Activated CD4-positive, alpha-beta T cell treated with anti-CD3 and anti-CD28 coated beads, Interleukin-2, amount 50 U/mL, for 24 hours (primary cell): ENCODE measurements at regions not wholly inside any gene's neighbourhood (a gene's known extent, or its start where the extent isn't known, plus 50 kb on each side); places are given as distances from the start of the nearest gene placed in this dataset.
"Not testable (repeated sequence)": the region's sequence is repeated elsewhere in the genome, so short reads cannot be mapped to it uniquely, and the experiment has no call there.

Experiments
- DNase-seq, 2 donors: peaks; one replicate each; pipeline ENCODE4 v3.0.0-alpha.2; 2020; ENCODE audit warnings: low read depth in 1 of 2, low spot score in 1 of 2

- no peak for DNase-seq
Measured at GRCh38 chr3:177356113-177356512, 158.8 kb upstream of the TBL1XR1 start.

GRCh38 chr3:177356952-177357351 is 159.7 kb upstream of the TBL1XR1 start:
- DNase-seq, result no peak

- DNase-seq, result peak in 1 of 2 donors; percentile 21
Measured at GRCh38 chr3:177357352-177358090, 160.2 kb upstream of the TBL1XR1 start.

GRCh38 chr3:177358091-177358976 is 161.1 kb upstream of the TBL1XR1 start:
- peak in 1 of 2 donors; percentile 54 for DNase-seq

- DNase-seq, result peak in 1 of 2 donors; percentile 39
Measured at GRCh38 chr3:177358977-177359592, 161.8 kb upstream of the TBL1XR1 start.

GRCh38 chr3:177359593-177360357 is 162.5 kb upstream of the TBL1XR1 start:
- DNase-seq, result peak; percentile 95 to 96

GRCh38 chr3:177361081-177361938 is 164.0 kb upstream of the TBL1XR1 start:
- DNase-seq, result peak in 1 of 2 donors; percentile 14

- no peak for DNase-seq
Measured at GRCh38 chr3:177362626-177363025, 165.3 kb upstream of the TBL1XR1 start.

- no peak for DNase-seq
Measured at GRCh38 chr3:177364236-177364635, 167.0 kb upstream of the TBL1XR1 start.

- DNase-seq, result not testable (repeated sequence)
Measured at GRCh38 chr3:177365294-177365693, 168.0 kb upstream of the TBL1XR1 start.

- no peak for DNase-seq
Measured at GRCh38 chr3:177367788-177368187, 170.5 kb upstream of the TBL1XR1 start.

- DNase-seq, result no peak
Measured at GRCh38 chr3:177370246-177370822, 173.1 kb upstream of the TBL1XR1 start.

- DNase-seq, result no peak
Measured at GRCh38 chr3:177371146-177371545, 173.9 kb upstream of the TBL1XR1 start.

GRCh38 chr3:177371888-177372287 is 174.6 kb upstream of the TBL1XR1 start:
- no peak for DNase-seq

GRCh38 chr3:177374323-177374722 is 177.0 kb upstream of the TBL1XR1 start:
- no peak for DNase-seq

- DNase-seq, result no peak
Measured at GRCh38 chr3:177375316-177375715, 178.0 kb upstream of the TBL1XR1 start.

- DNase-seq, result no peak
Measured at GRCh38 chr3:177377166-177377565, 179.9 kb upstream of the TBL1XR1 start.

GRCh38 chr3:177378168-177378567 is 180.9 kb upstream of the TBL1XR1 start:
- no peak for DNase-seq

- DNase-seq, result no peak
Measured at GRCh38 chr3:177379045-177379444, 181.8 kb upstream of the TBL1XR1 start.

- no peak for DNase-seq
Measured at GRCh38 chr3:177381070-177381469, 183.8 kb upstream of the TBL1XR1 start.
